Epithelial cell of esophagus (primary cell): ENCODE measurements at regions not wholly inside any gene's neighbourhood (a gene's known extent, or its start where the extent isn't known, plus 50 kb on each side); places are given as distances from the start of the nearest gene placed in this dataset.
A peak's percentile ranks its signal among the peaks of the same experiment; 100 is the strongest.

Experiments used
- DNase-seq: peaks from one replicate; pipeline ENCODE4 v3.0.0; 2010; ENCODE audit warnings: low read depth
- H3K4me3 ChIP-seq: 2 replicates; pipeline ENCODE4 v1.5.1; 2011; ENCODE audit warnings: mild to moderate bottlenecking, low read length, control low read depth
- CTCF ChIP-seq: IDR thresholded peaks from 2 replicates; pipeline ENCODE4 v1.5.1; 2011; ENCODE audit warnings: low read depth, mild to moderate bottlenecking, low read length, control low read depth, inconsistent platforms; ENCODE audit not compliant: insufficient read depth; ENCODE audit errors: missing control alignments

GRCh38 chr6:84979541-84979940, 215.1 kb upstream of the TBX18 start:
- DNase-seq: no peak
- no peak for TF ChIP-seq CTCF
- no peak overlapping the region for H3K4me3 ChIP-seq

GRCh38 chr6:84977363-84977705, 212.9 kb upstream of the TBX18 start:
- no peak for TF ChIP-seq CTCF
- H3K4me3 ChIP-seq: no peak overlapping the region
- DNase-seq: no peak

- H3K4me3 ChIP-seq: no peak overlapping the region
- no peak for DNase-seq
- TF ChIP-seq CTCF: no peak
Measured at GRCh38 chr6:84976526-84977362, 212.3 kb upstream of the TBX18 start.

- TF ChIP-seq CTCF: no peak
- H3K4me3 ChIP-seq: no peak overlapping the region
- DNase-seq: no peak
Measured at GRCh38 chr6:84975316-84975715, 210.9 kb upstream of the TBX18 start.

GRCh38 chr6:84973606-84974005, 209.2 kb upstream of the TBX18 start:
- no peak for TF ChIP-seq CTCF
- no peak for DNase-seq
- no peak overlapping the region for H3K4me3 ChIP-seq

GRCh38 chr6:84967965-84968364, 203.6 kb upstream of the TBX18 start:
- TF ChIP-seq CTCF: no peak
- H3K4me3 ChIP-seq: no peak overlapping the region
- DNase-seq: no peak

- TF ChIP-seq CTCF: peak; percentile 57
- peak; percentile 57 for DNase-seq
- no peak overlapping the region for H3K4me3 ChIP-seq
Measured at GRCh38 chr6:84967389-84967788, 203.0 kb upstream of the TBX18 start.
